ENCODE measurements at regions not wholly inside any gene's neighbourhood (a gene's known extent, or its start where the extent isn't known, plus 50 kb on each side); places are given as distances from the start of the nearest gene placed in this dataset.

- H3K36me3 ChIP-seq = no peaks in the 10 kb centered on the region
- H3K27ac ChIP-seq = no peak overlapping the region
- peaks cover 8% of the 10 kb centered on the region for H3K9me3 ChIP-seq (ENCODE audit: severe bottlenecking)
- no peak overlapping the region for H3K4me3 ChIP-seq (ENCODE audit: low read depth, low read length)
- H3K27me3 ChIP-seq (ENCODE audit: insufficient read depth, low read depth, severe bottlenecking) = no peaks in the 10 kb centered on the region
- peak; percentile 53 for TF ChIP-seq CTCF (IDR thresholded peaks at IDR 0.05; ENCODE audit: low read depth, low read length)
- no peak for DNase-seq
Measured at GRCh38 chr6:145508107-145508506, 227.2 kb downstream of the EPM2A start.

- H3K27ac ChIP-seq = no peak overlapping the region
- no peak for TF ChIP-seq CTCF (IDR thresholded peaks at IDR 0.05; ENCODE audit: low read depth, low read length)
- no peaks in the 10 kb centered on the region for H3K27me3 ChIP-seq (ENCODE audit: insufficient read depth, low read depth, severe bottlenecking)
- H3K36me3 ChIP-seq = no peaks in the 10 kb centered on the region
- H3K9me3 ChIP-seq (ENCODE audit: severe bottlenecking) = no peaks in the 10 kb centered on the region
- H3K4me3 ChIP-seq (ENCODE audit: low read depth, low read length) = no peak overlapping the region
- DNase-seq = no peak
Measured at GRCh38 chr6:145517492-145517891, 217.8 kb downstream of the EPM2A start.

GRCh38 chr6:145525038-145525437 lies 210.3 kb downstream of the EPM2A start:
- DNase-seq = no peak
- Histone ChIP-seq H3K27ac (no peak overlapping the region), H3K9me3 (ENCODE audit: severe bottlenecking) (no peaks in the 10 kb centered on the region), H3K36me3 (no peaks in the 10 kb centered on the region), H3K4me3 (ENCODE audit: low read depth, low read length) (no peak overlapping the region), H3K27me3 (ENCODE audit: insufficient read depth, low read depth, severe bottlenecking) (no peaks in the 10 kb centered on the region)
- no peak for TF ChIP-seq CTCF (IDR thresholded peaks at IDR 0.05; ENCODE audit: low read depth, low read length)

GRCh38 chr6:145529582-145529981 lies 205.7 kb downstream of the EPM2A start:
- Histone ChIP-seq H3K36me3 (no peaks in the 10 kb centered on the region), H3K27ac (no peak overlapping the region), H3K9me3 (ENCODE audit: severe bottlenecking) (no peaks in the 10 kb centered on the region)

GRCh38 chr6:145530454-145530853 lies 204.9 kb downstream of the EPM2A start:
- H3K4me3 ChIP-seq (ENCODE audit: low read depth, low read length) = no peak overlapping the region
- no peaks in the 10 kb centered on the region for H3K27me3 ChIP-seq (ENCODE audit: insufficient read depth, low read depth, severe bottlenecking)
- H3K36me3 ChIP-seq = no peaks in the 10 kb centered on the region
- DNase-seq = no peak
- no peak overlapping the region for H3K27ac ChIP-seq
- no peak for TF ChIP-seq CTCF (IDR thresholded peaks at IDR 0.05; ENCODE audit: low read depth, low read length)
- H3K9me3 ChIP-seq (ENCODE audit: severe bottlenecking) = no peaks in the 10 kb centered on the region

More at GRCh38 chr6:145529582-145529981, 205.7 kb downstream of the EPM2A start:
- TF ChIP-seq CTCF (IDR thresholded peaks at IDR 0.05; ENCODE audit: low read depth, low read length) = no peak
- DNase-seq = no peak
- Histone ChIP-seq H3K27me3 (ENCODE audit: insufficient read depth, low read depth, severe bottlenecking) (no peaks in the 10 kb centered on the region), H3K4me3 (ENCODE audit: low read depth, low read length) (no peak overlapping the region)

GRCh38 chr6:145531032-145531431 lies 204.3 kb downstream of the EPM2A start:
- no peak for TF ChIP-seq CTCF (IDR thresholded peaks at IDR 0.05; ENCODE audit: low read depth, low read length)
- Histone ChIP-seq H3K27me3 (ENCODE audit: insufficient read depth, low read depth, severe bottlenecking) (no peaks in the 10 kb centered on the region), H3K36me3 (no peaks in the 10 kb centered on the region), H3K9me3 (ENCODE audit: severe bottlenecking) (no peaks in the 10 kb centered on the region), H3K27ac (no peak overlapping the region), H3K4me3 (ENCODE audit: low read depth, low read length) (no peak overlapping the region)
- no peak for DNase-seq

Measured in WERI-Rb-1 (cell line).